ENCODE measurements at regions not wholly inside any gene's neighbourhood (a gene's known extent, or its start where the extent isn't known, plus 50 kb on each side); places are given as distances from the start of the nearest gene placed in this dataset.

DNA sequence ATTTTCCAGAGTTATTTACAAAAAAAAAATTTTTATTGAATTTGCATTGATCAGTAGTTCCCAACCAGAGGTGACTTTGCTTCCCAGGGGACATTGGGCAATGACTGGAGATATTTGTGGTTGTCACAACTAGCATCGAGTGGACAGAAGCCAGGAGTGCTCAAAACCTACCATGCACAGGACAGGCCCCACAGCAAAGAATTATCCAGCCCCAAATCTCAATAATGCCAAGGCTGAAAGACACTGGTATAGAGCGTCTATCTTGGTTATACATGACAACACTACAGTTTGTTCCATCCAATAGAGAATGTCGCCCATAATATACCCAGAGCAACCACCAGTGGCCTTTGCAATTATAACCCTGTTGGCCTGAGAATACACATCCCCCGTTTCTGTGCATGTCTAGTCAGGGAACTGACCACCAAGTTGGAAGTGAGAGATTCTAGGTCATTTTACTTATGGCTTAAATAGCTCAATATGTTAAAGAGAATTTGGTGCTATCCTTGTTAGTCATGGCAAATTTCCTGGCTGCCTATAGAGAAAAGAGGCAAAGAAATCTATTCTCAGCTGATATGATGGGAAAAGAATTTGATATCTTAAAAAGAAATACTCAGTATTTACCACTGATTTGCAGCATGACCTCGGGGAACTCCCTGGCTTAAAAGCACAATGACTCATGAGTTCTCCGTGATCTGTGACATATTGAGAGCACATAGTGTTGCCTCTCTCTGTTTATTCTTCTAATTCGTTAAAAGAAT is 76.0 kb upstream of the ADTRP start:
- TF ChIP-seq, protein P1, sequence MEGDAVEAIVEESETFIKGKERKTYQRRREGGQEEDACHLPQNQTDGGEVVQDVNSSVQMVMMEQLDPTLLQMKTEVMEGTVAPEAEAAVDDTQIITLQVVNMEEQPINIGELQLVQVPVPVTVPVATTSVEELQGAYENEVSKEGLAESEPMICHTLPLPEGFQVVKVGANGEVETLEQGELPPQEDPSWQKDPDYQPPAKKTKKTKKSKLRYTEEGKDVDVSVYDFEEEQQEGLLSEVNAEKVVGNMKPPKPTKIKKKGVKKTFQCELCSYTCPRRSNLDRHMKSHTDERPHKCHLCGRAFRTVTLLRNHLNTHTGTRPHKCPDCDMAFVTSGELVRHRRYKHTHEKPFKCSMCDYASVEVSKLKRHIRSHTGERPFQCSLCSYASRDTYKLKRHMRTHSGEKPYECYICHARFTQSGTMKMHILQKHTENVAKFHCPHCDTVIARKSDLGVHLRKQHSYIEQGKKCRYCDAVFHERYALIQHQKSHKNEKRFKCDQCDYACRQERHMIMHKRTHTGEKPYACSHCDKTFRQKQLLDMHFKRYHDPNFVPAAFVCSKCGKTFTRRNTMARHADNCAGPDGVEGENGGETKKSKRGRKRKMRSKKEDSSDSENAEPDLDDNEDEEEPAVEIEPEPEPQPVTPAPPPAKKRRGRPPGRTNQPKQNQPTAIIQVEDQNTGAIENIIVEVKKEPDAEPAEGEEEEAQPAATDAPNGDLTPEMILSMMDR (IDR thresholded peaks at IDR 0.05) = no peak
- Histone ChIP-seq H3K4me2 (ENCODE audit: low read length) (no peak overlapping the region), H3K9ac (no peak overlapping the region), H3K36me3 (ENCODE audit: control insufficient read depth, insufficient read depth, low read length) (no peaks in the 10 kb centered on the region), H3K79me2 (no peaks in the 10 kb centered on the region), H3K9me3 (ENCODE audit: control insufficient read depth, low read length) (no peaks in the 10 kb centered on the region), H3K27me3 (ENCODE audit: control insufficient read depth, insufficient read depth, low read length) (no peaks in the 10 kb centered on the region), H3K27ac (no peak overlapping the region), H2AFZ (no peak overlapping the region), H3K4me1 (no peaks in the 10 kb centered on the region), H3K4me3 (ENCODE audit: low read depth, low read length) (no peak overlapping the region)

DNA sequence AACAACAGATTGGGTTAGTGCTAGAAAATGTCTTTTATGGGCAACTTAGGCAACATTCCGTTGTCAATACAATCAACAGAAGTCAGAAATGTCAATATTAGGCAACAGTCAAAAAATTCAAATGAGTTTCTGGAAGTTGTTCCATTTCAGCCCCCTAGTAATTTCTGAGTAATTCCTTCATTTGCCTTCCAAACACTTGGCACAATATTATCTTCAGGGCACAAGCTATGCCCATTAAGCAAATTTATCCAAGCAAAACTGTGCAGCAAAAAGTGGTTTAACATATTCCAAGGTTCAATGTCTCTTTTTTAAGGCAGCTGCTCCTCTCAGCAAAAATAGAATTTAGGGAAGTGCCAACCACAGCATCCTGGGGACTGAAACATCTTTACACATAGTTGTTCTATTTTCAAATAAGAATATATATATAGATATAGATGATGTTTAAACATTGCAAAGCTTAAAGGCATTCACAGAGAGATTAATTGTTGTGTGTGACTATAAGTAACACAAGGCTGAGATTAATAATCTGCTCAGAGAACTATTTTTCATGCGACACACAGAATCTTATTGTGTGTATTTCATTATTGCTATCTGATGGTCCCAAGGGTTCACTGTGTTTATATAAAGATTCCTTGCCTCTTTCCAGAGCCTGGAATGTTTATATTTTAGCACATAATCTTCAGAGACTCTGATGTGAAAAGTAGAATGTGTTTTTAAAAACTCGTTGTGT is 75.2 kb upstream of the ADTRP start:
- H3K36me3 ChIP-seq (ENCODE audit: control insufficient read depth, insufficient read depth, low read length) = no peaks in the 10 kb centered on the region
- no peaks in the 10 kb centered on the region for H3K4me1 ChIP-seq
- no peaks in the 10 kb centered on the region for H3K27me3 ChIP-seq (ENCODE audit: control insufficient read depth, insufficient read depth, low read length)
- no peak overlapping the region for H3K9ac ChIP-seq
- TF ChIP-seq, protein P1 (IDR thresholded peaks at IDR 0.05) = no peak
- H3K9me3 ChIP-seq (ENCODE audit: control insufficient read depth, low read length) = no peaks in the 10 kb centered on the region
- no peaks in the 10 kb centered on the region for H3K79me2 ChIP-seq
- H3K4me3 ChIP-seq (ENCODE audit: low read depth, low read length) = no peak overlapping the region
- H3K27ac ChIP-seq = no peak overlapping the region
- no peak overlapping the region for H3K4me2 ChIP-seq (ENCODE audit: low read length)
- H2AFZ ChIP-seq = no peak overlapping the region

DNA sequence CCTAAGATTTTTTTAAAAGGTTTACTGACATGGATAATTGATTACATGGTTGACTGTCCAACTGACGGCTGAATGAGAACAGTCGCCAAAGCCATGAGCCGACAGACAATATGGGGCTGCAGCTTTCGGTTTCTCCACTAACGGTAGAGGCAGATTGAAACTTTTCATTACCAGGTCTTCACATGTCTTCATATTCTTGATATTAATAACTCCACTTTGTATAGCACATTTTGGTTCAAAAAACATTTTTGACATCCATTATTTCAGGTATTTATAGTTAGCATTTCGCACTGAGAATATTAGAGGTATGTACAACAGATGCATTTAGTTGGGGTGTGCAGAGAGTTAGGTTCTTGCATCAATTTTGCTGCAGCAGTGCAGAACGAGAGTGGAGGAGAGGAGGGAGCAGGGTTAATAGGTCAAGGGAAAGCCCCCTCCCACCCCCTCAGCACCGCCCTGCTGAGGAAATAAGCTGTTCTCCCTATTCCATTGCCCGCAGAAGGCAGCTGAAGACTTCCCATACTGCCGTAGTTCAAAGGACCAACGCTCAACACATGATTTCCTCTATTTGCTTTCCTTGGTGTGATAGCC is 73.6 kb upstream of the ADTRP start:
- H2AFZ ChIP-seq = no peak overlapping the region
- no peak overlapping the region for H3K9ac ChIP-seq
- TF ChIP-seq, protein P1 (IDR thresholded peaks at IDR 0.05) = no peak
- H3K79me2 ChIP-seq = no peaks in the 10 kb centered on the region
- H3K36me3 ChIP-seq (ENCODE audit: control insufficient read depth, insufficient read depth, low read length) = no peaks in the 10 kb centered on the region
- H3K27ac ChIP-seq = no peak overlapping the region
- no peaks in the 10 kb centered on the region for H3K9me3 ChIP-seq (ENCODE audit: control insufficient read depth, low read length)
- no peaks in the 10 kb centered on the region for H3K27me3 ChIP-seq (ENCODE audit: control insufficient read depth, insufficient read depth, low read length)
- no peaks in the 10 kb centered on the region for H3K4me1 ChIP-seq
- H3K4me3 ChIP-seq (ENCODE audit: low read depth, low read length) = no peak overlapping the region
- H3K4me2 ChIP-seq (ENCODE audit: low read length) = no peak overlapping the region

DNA sequence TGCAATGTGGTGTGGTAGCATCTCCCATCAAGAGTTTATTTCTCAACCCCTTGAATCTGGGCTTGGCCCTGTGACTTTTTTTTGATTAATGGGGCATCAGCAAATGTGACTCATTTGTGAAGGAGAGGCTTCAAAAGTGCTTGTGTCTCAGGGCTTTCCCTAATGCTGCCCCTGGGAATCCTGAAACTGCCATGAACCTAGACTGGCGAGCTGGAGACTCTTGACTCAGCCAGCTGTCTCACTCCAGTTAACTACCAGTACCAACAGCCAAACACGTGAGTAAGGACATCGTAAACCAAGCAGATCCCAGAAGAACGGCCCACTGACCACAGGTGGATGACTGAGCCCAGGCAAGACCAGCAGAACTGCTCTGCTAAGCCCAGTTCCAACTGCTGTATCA is 72.8 kb upstream of the ADTRP start:
- Histone ChIP-seq H3K36me3 (ENCODE audit: control insufficient read depth, insufficient read depth, low read length) (no peaks in the 10 kb centered on the region), H3K9me3 (ENCODE audit: control insufficient read depth, low read length) (no peaks in the 10 kb centered on the region), H3K4me2 (ENCODE audit: low read length) (no peak overlapping the region), H3K4me3 (ENCODE audit: low read depth, low read length) (no peak overlapping the region), H3K27ac (no peak overlapping the region), H2AFZ (no peak overlapping the region), H3K9ac (no peak overlapping the region), H3K27me3 (ENCODE audit: control insufficient read depth, insufficient read depth, low read length) (no peaks in the 10 kb centered on the region), H3K4me1 (no peaks in the 10 kb centered on the region), H3K79me2 (no peaks in the 10 kb centered on the region)
- TF ChIP-seq, protein P1 (IDR thresholded peaks at IDR 0.05) = no peak

Data from parathyroid adenoma (tissue), 2 donors.